ENCODE measurements at regions not wholly inside any gene's neighbourhood (a gene's known extent, or its start where the extent isn't known, plus 50 kb on each side); places are given as distances from the start of the nearest gene placed in this dataset.

DNA sequence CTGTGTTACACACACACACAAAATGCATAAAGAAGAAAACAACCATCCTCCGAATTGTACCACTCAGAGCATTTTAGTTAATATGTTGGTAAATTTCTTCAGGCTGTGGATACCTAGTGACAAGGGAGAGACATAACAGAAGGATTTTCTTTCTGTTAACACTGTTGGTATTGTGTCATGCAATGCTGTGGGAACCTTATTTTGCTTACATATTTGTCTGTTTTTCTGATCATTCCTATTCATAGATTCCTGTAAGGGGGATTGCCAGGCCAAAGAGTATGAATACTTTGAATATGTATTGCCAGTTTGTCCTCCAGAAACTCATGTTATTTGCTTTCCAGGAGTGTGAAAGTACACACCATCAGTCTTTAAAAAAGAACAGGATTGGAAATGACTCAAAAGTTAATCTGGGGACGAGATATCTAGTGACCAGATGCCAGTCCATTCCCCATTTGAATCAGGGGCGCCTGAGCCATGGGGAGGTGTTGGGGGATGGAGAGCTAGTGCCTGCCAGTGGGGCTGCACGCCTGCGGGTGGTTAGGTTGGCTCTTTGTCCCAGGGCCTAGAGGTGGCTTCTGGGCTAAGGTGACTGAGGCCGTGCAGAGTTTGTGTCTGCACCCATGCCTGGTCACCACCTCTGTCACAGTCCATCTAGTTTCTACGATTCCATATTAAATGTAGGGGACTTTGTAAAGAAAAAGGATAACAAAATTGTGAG is 142.0 kb downstream of the PTPN20 start:
- no peak for DNase-seq

DNA sequence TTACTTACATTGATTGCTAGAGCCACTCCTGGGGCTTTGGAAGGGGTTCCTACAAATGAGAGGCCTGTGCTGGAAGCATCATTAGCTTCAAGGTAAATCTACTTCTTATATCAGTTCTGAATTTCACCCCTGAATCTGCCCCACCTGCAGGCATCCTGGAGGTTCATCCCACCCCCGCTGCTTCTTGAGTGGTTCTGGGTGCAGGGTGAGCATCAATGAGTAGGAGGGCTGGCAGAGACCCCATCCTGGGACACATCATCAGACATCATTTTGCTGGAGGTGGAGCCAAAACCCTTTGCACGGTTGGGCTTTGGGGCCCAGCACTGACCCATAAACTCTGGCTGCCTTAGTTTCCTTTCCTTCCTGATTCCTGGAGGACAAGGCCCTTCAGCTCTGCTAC is 143.7 kb downstream of the PTPN20 start:
- DNase-seq = no peak

DNA sequence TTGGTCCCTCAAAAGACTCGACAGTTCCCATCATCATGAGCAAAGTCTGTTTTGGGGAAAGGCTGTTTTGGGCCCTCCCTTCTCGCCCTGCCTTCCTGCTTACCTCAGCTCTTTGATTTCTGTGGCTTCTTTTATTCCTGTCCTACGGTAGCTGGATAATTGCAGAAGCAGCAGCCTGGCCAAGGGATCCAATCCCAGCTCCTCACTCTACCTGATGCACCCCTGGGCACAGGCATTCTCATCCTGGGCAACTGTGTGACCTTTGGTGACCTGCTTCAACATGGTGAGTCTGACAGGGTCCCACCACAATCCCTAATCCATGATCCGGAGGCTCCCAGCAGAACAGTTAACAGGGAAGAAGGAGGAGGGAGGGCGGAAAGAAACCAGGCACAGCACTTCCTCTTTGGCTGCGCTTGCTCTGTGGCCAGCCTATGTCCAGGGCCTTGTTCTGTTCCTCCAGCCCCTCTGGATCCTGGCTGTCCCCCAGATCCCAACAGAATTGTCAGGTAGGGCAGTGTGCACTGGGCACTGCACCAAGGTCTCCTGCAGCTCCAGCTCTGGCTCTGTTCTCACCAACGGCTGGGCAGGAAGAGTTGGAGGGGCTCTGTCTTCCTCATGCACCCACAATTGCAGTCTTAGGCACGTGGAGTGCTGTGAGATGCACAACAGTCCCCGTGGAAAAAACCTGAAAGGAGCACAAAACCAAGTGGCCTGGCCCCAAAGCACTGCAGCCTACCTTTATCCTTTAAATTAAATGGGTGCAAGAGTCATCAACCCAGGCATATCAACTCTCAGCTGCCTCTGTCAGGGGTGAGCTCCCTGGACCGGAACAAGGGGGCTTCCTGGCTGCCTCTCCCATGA is 144.4 kb downstream of the PTPN20 start:
- DNase-seq = no peak

GRCh38 chr10:47056247-47056510 is 145.0 kb downstream of the PTPN20 start:
- DNase-seq = no peak

DNA sequence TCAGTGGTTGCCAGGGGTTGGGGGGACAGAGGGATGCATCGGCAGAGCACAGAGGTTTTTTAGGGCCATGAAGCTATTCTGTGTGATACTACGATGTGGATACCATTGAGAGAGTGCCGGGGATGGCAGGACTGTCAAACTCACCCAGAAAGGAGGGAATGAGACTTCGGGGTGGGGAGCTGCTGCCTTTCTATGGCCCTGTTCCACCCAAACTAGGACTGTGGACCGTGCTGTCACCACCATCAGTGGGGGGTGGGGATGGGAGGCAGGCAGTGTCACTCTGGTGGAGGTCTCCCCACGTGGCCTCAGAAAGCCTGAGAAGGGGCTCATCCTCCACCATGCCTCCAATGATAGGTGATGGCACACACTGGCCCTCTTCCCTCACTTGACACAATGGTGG is 146.2 kb downstream of the PTPN20 start:
- DNase-seq = no peak

DNA sequence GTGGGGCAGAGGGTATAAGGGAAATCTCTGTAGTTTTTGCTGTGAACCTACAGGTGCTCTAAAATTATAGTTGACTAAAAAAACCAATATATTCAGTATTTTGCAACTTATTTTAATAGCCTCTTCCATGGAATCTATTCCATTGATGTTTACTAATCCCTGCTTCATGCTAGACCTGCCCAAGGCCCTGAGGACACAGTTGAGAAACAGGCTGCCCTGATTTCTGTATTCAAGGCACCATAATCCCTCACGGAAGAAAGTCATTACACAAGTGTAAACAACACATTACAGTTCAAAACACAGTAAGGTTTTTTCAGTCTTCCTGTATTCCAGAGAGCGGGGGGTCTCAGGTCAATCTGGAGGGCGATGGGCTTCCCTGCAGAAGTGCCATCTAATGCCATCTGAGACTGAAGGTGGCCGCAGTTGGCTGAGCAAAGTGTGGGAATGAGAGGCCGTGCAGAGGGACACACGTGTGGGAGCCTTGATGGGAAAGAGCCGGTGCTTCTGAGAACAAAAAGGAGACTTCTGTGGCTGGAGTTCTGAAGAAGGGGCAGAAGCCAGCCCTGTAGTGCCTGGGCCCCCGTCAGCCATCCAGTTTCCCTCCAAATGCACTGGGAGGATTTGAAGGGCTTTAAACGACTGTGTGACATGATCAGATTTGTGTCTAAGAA is 146.9 kb downstream of the PTPN20 start:
- DNase-seq = no peak

DNA sequence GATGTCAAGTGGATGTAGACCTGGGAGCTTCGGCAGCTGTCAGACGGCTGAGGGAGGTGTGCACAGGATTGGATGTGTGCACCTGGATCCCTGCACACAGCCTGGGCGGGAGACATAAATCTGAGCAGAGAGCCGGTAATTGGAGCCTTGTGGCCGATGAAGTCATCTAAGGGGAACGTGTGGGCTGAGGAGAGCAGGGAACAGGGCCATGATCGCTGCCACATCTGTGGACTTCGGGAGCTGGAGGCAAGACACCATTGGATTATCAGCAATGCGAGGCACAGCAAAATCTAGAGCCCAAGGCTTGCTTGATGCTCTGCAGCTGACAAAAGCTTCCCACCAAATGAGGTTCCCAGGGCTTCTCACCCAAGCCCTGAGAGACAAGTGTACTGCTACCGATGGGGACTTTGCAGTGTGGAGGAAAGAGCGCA is 147.7 kb downstream of the PTPN20 start:
- DNase-seq = no peak

DNA sequence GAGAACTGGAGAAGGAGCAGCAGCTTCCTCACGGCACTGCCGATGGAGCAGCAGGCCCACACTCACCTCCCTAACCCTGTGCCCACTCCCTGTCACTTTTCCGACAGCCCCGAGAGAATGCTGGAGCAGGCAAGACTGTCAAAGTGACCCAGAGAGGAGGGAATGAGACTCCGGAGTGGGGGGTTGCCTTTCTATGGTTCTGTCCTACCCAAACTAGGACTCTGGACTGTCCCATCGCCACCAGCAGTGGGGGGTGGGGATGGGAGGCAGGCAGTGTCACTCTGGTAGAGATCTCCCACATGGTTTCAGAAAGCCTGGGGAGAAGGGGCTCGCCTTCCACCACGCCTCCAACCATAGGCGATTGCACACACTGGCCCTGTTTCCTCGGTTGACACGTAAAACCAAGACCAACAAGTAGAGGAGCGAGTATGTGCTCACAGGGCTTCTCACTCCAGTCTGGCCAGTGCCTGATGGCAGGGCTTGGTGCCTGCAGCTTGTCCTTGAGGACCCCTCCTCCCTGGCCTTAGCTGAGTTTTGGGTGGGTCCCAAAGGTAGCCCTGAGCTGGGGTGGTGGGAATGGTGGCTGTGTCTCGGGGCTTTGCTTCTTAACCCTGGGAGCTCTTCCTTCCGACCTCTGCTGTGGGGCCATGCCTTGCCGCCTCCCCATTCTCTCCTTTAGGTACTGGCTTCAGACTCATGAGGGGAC is 148.5 kb downstream of the PTPN20 start:
- DNase-seq = no peak

DNA sequence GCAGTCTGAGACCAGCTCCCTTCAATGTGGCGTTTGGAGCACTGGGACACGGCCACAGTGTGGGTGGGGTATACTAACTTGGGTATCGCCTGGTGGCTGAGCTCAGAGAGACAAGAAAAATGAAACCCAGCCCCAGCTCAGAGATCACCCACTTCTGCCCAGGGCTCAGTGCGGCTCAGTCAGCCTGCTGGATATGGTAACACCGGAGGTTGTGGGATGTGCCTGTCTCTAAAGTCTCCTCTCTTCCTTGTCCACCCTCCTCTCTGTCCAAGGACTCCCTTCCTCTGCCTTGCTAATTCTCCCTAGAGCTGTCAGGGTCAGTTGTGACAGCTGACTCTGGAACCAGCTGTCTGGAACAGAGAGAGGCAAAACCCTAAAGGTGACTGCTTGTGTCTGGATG is 149.1 kb downstream of the PTPN20 start:
- no peak for DNase-seq

GRCh38 chr10:47060993-47061500 is 149.8 kb downstream of the PTPN20 start:
- no peak for DNase-seq

DNA sequence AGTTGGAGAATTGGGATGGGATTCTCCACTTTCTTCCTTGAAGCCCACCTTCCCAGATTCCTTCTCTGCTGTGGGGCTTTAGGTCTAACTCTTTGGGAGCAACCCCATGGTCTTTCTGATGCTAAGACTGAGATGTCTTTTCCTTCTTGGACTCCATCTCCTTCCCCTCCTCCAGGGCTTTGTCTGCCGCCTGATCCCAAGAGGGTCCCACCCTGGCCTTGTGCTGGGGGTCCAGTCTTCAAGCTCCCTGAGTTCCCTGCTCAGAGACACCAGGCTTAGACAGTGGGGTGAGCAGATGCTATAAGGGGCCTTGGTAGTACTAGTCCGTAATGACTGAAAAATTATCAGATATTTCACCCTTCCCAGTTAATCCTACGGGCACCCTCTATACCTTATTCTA is 150.5 kb downstream of the PTPN20 start:
- DNase-seq = no peak

- no peak for DNase-seq
Measured at GRCh38 chr10:47062441-47063200, 151.4 kb downstream of the PTPN20 start.

- DNase-seq = no peak
Measured at GRCh38 chr10:47063858-47064257, 152.6 kb downstream of the PTPN20 start.

DNA sequence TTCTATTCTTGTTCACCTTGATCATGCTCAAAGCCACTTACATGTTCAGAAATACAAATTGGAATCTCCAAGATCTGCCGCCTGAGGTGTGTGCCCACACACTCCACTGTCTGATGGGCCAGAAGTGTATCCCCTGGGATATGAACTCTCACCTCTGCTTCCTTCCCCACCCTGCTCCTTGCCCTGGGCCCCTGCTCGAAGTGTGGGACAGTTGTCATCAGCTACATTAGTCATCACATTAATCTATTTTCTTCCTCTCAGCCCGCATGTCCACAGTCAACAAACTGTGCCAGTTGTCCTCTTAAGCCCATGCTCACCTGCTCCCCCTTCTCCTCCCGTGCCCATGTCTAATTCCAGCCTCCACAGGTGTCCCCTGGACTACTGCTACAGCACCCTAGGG is 154.7 kb downstream of the PTPN20 start:
- no peak for DNase-seq

- no peak for DNase-seq
Measured at GRCh38 chr10:47067949-47068940, 157.0 kb downstream of the PTPN20 start.

DNA sequence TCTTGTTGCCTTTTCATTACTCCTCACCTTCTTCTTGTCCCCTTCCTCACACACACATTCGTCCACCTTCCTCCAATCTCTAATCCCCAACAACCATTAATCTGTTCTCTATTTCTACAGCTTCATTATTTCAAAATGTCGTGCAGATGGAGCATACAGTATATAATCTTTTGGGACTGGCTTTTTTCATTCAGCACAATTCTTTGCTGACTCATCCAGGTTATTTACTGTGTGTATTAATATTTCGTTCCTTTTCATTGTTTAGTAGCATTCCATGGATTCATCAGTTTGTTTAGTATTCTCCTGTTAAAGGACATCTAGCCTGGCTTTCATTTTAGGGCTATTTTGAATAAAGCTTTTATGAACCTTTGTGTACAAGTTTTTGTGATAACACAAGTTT is 159.3 kb downstream of the PTPN20 start:
- DNase-seq = no peak

GRCh38 chr10:47071891-47072290 is 160.7 kb downstream of the PTPN20 start:
- no peak for DNase-seq

DNA sequence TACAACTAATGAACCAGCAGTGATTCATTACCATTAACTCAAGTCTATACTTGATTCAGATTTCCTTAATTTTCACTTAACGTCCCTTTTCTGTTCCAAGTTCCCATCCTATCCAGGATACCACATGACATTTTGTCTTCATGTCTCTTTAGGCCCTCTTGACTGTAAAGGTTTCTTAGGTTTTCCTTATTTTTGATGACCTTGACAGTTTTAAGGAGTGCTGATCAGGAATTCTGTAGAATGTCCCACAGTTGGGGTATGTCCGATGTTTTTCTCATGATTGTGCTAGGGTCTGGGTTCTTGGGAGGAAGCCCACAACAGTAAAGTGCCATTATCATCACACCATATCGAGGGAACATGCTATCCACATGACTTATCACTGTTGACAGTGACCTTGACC is 162.7 kb downstream of the PTPN20 start:
- DNase-seq = no peak

GRCh38 chr10:47076949-47077361 is 165.7 kb downstream of the PTPN20 start:
- DNase-seq = no peak

- DNase-seq = no peak
Measured at GRCh38 chr10:47077386-47077785, 166.2 kb downstream of the PTPN20 start.

GRCh38 chr10:47077941-47078340 is 166.7 kb downstream of the PTPN20 start:
- DNase-seq = no peak
